HTR-8/SVneo (cell line): ENCODE measurements at regions not wholly inside any gene's neighbourhood (a gene's known extent, or its start where the extent isn't known, plus 50 kb on each side); places are given as distances from the start of the nearest gene placed in this dataset.

Source experiments
- DNase-seq: peaks from one replicate; pipeline ENCODE4 v3.0.0; 2011; ENCODE audit warnings: low spot score, mixed read lengths; ENCODE audit not compliant: insufficient read length
- FAIRE-seq: peaks from 2 replicates; lab custom pipeline; 2011; peaks lifted over from hg19 to GRCh38; lab: Jason Lieb, UNC

DNA sequence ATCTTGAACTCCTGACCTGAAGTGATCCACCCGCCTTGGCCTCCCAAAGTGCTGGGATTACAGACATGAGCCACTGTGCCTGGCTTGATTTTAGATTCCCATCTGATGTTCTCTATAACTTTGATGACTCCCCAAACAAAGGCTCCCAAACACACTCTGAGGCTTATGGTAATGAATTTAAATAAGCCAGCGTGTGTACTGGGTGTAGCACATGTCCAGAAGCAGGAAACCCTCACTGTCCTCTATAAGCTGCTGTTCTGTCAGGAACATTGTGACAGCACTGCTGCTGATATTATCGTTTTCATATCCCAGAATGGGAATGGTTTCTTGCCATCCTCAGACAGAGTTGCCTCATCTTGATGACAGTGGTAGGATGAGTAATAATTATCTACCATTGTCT lies 54.1 kb upstream of the SALL4 start:
- DNase-seq = no peak
- peak; percentile 4 for FAIRE-seq

DNA sequence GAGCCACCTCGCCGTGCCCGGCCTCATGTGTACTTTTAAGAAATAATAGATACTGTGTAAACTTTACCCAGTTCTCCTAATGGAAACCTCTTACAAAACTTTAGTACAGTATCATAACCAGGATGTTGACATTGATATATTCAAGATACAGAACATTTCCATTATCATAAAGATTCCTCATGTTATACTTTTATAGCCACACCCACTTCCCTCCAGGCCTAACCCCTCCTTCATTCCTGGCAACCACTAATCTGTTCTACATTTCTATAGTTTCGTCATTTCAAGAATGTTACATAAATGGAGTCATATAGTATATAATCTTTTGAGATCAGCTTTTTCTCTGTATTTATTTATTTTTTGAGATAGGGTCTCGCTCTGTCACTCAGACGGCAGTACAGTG lies 52.6 kb upstream of the SALL4 start:
- DNase-seq (no peak), FAIRE-seq (no peak)
